NCI-H345 treated with DMSO at 0.1 percent for 48 hours (cell line): ENCODE measurements at regions not wholly inside any gene's neighbourhood (a gene's known extent, or its start where the extent isn't known, plus 50 kb on each side); places are given as distances from the start of the nearest gene placed in this dataset.
A peak's percentile ranks its signal among the peaks of the same experiment; 100 is the strongest.

ENCODE experiments used
- DNase-seq: peaks from one replicate; lab custom pipeline; 2025; ENCODE audit not compliant: unreplicated experiment; lab: John Stamatoyannopoulos, UW

- DNase-seq = no peak
Observed at GRCh38 chr18:71025505-71026225, 736.8 kb downstream of the SOCS6 start.

- no peak for DNase-seq
Observed at GRCh38 chr18:71022389-71022788, 733.5 kb downstream of the SOCS6 start.

GRCh38 chr18:71021030-71021362, 732.2 kb downstream of the SOCS6 start:
- DNase-seq = no peak

- DNase-seq = no peak
Observed at GRCh38 chr18:71020342-71021029, 731.6 kb downstream of the SOCS6 start.

- no peak for DNase-seq
Observed at GRCh38 chr18:71018816-71019215, 730.0 kb downstream of the SOCS6 start.

- DNase-seq = no peak
Observed at GRCh38 chr18:71012789-71013188, 723.9 kb downstream of the SOCS6 start.

- no peak for DNase-seq
Observed at GRCh38 chr18:71011389-71011788, 722.5 kb downstream of the SOCS6 start.

- no peak for DNase-seq
Observed at GRCh38 chr18:71008257-71008656, 719.4 kb downstream of the SOCS6 start.

GRCh38 chr18:71001597-71001996, 712.8 kb downstream of the SOCS6 start:
- DNase-seq = no peak

- no peak for DNase-seq
Observed at GRCh38 chr18:70998490-70998889, 709.6 kb downstream of the SOCS6 start.

GRCh38 chr18:70994116-70994515, 705.3 kb downstream of the SOCS6 start:
- DNase-seq = no peak

GRCh38 chr18:70991577-70991976, 702.7 kb downstream of the SOCS6 start:
- no peak for DNase-seq

- no peak for DNase-seq
Observed at GRCh38 chr18:70985948-70986347, 697.1 kb downstream of the SOCS6 start.

- no peak for DNase-seq
Observed at GRCh38 chr18:70982292-70982691, 693.4 kb downstream of the SOCS6 start.

GRCh38 chr18:70981400-70982140, 692.7 kb downstream of the SOCS6 start:
- DNase-seq = no peak

GRCh38 chr18:70973626-70974025, 684.8 kb downstream of the SOCS6 start:
- no peak for DNase-seq

- DNase-seq = no peak
Observed at GRCh38 chr18:70966419-70966818, 677.6 kb downstream of the SOCS6 start.

- no peak for DNase-seq
Observed at GRCh38 chr18:70961939-70962338, 673.1 kb downstream of the SOCS6 start.

GRCh38 chr18:70956554-70956953, 667.7 kb downstream of the SOCS6 start:
- DNase-seq = no peak

- DNase-seq = no peak
Observed at GRCh38 chr18:70936160-70936559, 647.3 kb downstream of the SOCS6 start.

GRCh38 chr18:70931942-70932814, 643.3 kb downstream of the SOCS6 start:
- DNase-seq = peak; percentile 46
